Colonic mucosa (tissue), 4 donors: ENCODE measurements at regions not wholly inside any gene's neighbourhood (a gene's known extent, or its start where the extent isn't known, plus 50 kb on each side); places are given as distances from the start of the nearest gene placed in this dataset.

Experiments used
- DNase-seq: peaks from one replicate; pipeline ENCODE4 v3.0.0-alpha.2; 2020
- H3K27ac ChIP-seq: fragments of 200-600 bp; one replicate; pipeline ENCODE4 v1.8.0; 2021
- H3K27me3 ChIP-seq: fragments of 200-600 bp; one replicate; pipeline ENCODE4 v1.8.0; 2021
- H3K36me3 ChIP-seq: fragments of 200-600 bp; one replicate; pipeline ENCODE4 v1.8.0; 2021
- H3K4me1 ChIP-seq: fragments of 200-600 bp; one replicate; pipeline ENCODE4 v1.8.0; 2021; ENCODE audit warnings: mild to moderate bottlenecking
- H3K4me3 ChIP-seq: fragments of 200-600 bp; one replicate; pipeline ENCODE4 v1.8.0; 2021
- H3K9ac ChIP-seq, 2 donors: one replicate each; pipeline ENCODE4 v1.7.0; 2013; ENCODE audit warnings: control low read depth in 2 of 2, low read depth in 2 of 2, low read length in 2 of 2
- H3K9me3 ChIP-seq: fragments of 200-600 bp; one replicate; pipeline ENCODE4 v1.8.0; 2021
- intact Hi-C: fragments of 100-400 bp; cut with DNase I; formaldehyde crosslinking; loops from one replicate; pipeline ENCODE4 v1.14.1; 2022
- TF ChIP-seq, protein P1 (sequence below): fragments of 200-600 bp; IDR thresholded peaks from one replicate; pipeline ENCODE4 v1.8.0; 2022; ENCODE audit warnings: antibody characterized with exemption, mild to moderate bottlenecking
- donor health status: healthy.
- donor health status: DM: no; HTN: no; CAD: no.
- donor health status: DM: no; HTN: no; CAD: no.

DNA sequence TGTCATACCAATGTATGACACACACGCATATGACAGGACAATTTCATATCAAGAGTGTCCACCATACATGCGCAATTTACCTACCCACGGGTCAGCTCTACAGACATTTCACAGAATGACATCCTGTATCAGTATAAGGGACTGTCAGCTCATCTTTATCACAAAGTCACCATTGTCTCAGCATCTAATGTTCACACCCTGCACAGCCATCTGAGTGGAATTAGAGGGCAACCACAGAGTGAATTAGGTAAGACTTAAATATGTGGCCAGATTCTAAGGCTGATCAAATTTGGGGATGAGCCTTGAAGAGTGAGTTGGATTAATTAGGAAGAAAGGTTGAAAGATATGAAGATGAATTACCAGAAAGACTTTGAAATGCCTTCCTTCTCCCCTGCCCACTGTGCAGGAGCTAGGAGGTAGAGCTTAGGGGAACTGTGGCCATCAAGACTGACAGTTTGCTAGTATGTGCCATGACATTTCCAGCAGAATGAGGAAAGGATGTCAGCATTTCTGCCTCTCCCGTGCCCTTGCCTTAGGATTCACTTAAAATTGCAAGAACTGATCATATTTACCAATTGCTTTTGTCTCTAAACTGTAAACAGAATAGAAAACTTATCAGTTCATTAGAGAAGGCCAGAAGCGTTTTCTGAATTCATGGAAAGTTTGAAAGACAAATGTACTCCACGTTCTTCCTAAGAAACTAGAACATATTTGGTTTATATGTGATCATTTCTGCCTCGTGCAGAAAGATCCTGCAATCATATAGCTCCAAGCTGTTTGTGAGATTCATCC is 121.1 kb downstream of the DDX1 start:
- no peaks in the 10 kb centered on the region for H3K36me3 ChIP-seq
- TF ChIP-seq, protein P1, sequence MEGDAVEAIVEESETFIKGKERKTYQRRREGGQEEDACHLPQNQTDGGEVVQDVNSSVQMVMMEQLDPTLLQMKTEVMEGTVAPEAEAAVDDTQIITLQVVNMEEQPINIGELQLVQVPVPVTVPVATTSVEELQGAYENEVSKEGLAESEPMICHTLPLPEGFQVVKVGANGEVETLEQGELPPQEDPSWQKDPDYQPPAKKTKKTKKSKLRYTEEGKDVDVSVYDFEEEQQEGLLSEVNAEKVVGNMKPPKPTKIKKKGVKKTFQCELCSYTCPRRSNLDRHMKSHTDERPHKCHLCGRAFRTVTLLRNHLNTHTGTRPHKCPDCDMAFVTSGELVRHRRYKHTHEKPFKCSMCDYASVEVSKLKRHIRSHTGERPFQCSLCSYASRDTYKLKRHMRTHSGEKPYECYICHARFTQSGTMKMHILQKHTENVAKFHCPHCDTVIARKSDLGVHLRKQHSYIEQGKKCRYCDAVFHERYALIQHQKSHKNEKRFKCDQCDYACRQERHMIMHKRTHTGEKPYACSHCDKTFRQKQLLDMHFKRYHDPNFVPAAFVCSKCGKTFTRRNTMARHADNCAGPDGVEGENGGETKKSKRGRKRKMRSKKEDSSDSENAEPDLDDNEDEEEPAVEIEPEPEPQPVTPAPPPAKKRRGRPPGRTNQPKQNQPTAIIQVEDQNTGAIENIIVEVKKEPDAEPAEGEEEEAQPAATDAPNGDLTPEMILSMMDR, result no peak
- intact Hi-C loops, result no loop called here

DNA sequence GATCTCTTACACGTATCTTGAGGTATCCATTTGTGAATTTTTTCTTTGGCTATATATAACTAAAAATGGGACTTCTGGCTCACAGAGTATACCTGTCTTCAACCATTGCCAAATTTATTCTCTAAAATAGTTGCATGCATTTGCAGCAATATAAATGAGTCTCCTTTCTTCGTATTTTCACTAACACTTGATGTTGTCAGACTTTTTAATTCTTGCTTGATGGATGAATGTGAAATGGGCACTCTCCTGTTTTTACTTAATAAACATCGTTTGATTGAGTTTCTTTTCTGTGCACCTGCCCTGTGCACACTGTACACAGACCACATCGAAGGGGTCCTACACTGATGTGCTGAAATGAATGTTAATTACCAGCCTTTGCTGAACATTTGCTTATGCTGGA is 121.8 kb downstream of the DDX1 start:
- no peaks in the 10 kb centered on the region for H3K36me3 ChIP-seq
- no peak for DNase-seq
- H3K27me3 ChIP-seq, result no peaks in the 10 kb centered on the region
- TF ChIP-seq, protein P1, result no peak
- no peak overlapping the region for H3K27ac ChIP-seq
- H3K4me1 ChIP-seq, result no peaks in the 10 kb centered on the region
- no peak overlapping the region for H3K4me3 ChIP-seq
- H3K9me3 ChIP-seq, result no peaks in the 10 kb centered on the region
- intact Hi-C loops, result no loop called here
- H3K9ac ChIP-seq, result no peak overlapping the region

More for the DNA sequence above, 121.1 kb downstream of the DDX1 start:
- Histone ChIP-seq H3K4me3 (no peak overlapping the region), H3K27me3 (no peaks in the 10 kb centered on the region), H3K4me1 (no peaks in the 10 kb centered on the region), H3K9me3 (no peaks in the 10 kb centered on the region), H3K27ac (no peak overlapping the region), H3K9ac (no peak overlapping the region)
- DNase-seq, result no peak

DNA sequence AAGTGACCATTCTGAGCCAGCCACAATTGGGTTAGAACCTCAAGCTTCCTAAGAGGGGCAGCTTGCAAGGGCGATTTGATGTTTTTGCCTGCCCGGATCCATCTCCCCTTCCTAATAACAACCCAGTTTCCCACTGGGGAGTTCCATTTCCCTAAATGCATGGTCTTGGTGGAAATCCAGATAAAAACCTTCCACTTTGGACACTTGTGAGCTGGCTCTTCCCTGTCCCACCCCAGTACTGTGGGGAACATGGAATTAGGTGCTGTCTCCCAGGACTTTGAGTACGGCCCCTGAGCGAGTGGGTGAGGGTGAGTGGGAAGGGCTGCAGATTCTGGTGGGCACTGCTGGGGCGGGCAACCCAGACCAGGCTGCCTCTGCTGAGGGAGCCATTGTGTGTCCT is 122.3 kb downstream of the DDX1 start:
- Histone ChIP-seq H3K4me1 (no peaks in the 10 kb centered on the region), H3K36me3 (no peaks in the 10 kb centered on the region), H3K9me3 (no peaks in the 10 kb centered on the region), H3K9ac (no peak overlapping the region), H3K4me3 (no peak overlapping the region), H3K27ac (no peak overlapping the region), H3K27me3 (no peaks in the 10 kb centered on the region)
- intact Hi-C loops, result no loop called here
- TF ChIP-seq, protein P1, result no peak
- DNase-seq, result no peak

DNA sequence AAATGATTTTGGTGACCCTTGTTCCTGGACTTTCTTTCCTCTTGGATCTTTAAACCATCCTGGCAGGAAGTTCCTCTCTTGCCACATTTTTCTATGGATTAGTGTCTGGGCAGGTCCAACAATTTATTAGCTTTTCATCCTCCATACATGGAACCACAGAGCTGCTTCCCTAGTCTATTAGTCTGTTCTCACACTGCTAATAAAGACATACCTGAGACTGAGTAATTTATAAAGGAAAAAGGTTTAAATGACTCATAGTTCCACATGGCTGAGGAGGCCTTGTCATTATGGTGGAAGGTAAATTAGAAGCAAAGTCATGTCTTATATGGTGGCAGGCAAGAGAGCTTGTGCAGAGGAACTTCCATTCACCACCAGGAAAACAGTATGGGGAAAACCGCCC is 122.9 kb downstream of the DDX1 start:
- Histone ChIP-seq H3K36me3 (no peaks in the 10 kb centered on the region), H3K27ac (no peak overlapping the region), H3K4me3 (no peak overlapping the region), H3K27me3 (no peaks in the 10 kb centered on the region), H3K9me3 (no peaks in the 10 kb centered on the region), H3K4me1 (no peaks in the 10 kb centered on the region), H3K9ac (no peak overlapping the region)
- intact Hi-C loops, result no loop called here
- DNase-seq, result no peak
- TF ChIP-seq, protein P1, result no peak

DNA sequence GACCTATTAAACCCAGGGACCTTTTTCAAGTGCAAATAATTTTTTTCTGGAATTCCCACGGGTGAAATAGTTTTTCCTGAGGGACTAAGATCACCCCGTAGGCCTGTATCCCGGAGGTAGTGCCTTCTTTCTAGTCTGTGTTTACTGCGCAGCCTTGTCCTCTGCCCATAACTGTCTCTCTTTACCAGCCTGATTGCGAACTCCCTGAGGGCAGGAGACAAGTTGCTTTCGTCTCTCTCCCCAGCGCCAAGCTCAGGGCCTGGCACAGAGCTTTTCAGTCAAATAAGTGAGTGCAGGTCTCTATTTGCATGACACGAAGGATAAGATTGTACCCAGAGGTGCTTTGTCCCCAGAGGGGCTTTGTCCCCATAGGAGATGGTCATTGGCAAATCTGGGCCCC is 123.9 kb downstream of the DDX1 start:
- Histone ChIP-seq H3K27me3 (no peaks in the 10 kb centered on the region), H3K9me3 (no peaks in the 10 kb centered on the region), H3K4me1 (no peaks in the 10 kb centered on the region), H3K4me3 (no peak overlapping the region), H3K36me3 (no peaks in the 10 kb centered on the region), H3K27ac (no peak overlapping the region), H3K9ac (no peak overlapping the region)
- DNase-seq, result no peak
- TF ChIP-seq, protein P1, result no peak
- intact Hi-C loops, result no loop called here
